NCI-H82 (cell line): ENCODE measurements at regions not wholly inside any gene's neighbourhood (a gene's known extent, or its start where the extent isn't known, plus 50 kb on each side); places are given as distances from the start of the nearest gene placed in this dataset.
A peak's percentile ranks its signal among the peaks of the same experiment; 100 is the strongest.
"Not testable (repeated sequence)": the region's sequence is repeated elsewhere in the genome, so short reads cannot be mapped to it uniquely, and the experiment has no call there.

Source experiments
- DNase-seq: peaks from one replicate; lab custom pipeline; 2025; lab: John Stamatoyannopoulos, UW

- DNase-seq = no peak
Observed at GRCh38 chr5:127216143-127216542, 74.5 kb upstream of the MEGF10 start.

- DNase-seq = no peak
Observed at GRCh38 chr5:127216898-127217675, 73.5 kb upstream of the MEGF10 start.

GRCh38 chr5:127221936-127222335 is 68.7 kb upstream of the MEGF10 start:
- not testable (repeated sequence) for DNase-seq

- not testable (repeated sequence) for DNase-seq
Observed at GRCh38 chr5:127222571-127223156, 67.9 kb upstream of the MEGF10 start.

GRCh38 chr5:127223256-127223974 is 67.2 kb upstream of the MEGF10 start:
- DNase-seq = no peak

- no peak for DNase-seq
Observed at GRCh38 chr5:127227881-127228280, 62.7 kb upstream of the MEGF10 start.

GRCh38 chr5:127228540-127229184 is 61.9 kb upstream of the MEGF10 start:
- DNase-seq = peak; percentile 11

GRCh38 chr5:127229185-127229889 is 61.3 kb upstream of the MEGF10 start:
- no peak for DNase-seq

- DNase-seq = peak; percentile 25
Observed at GRCh38 chr5:127231118-127231517, 59.5 kb upstream of the MEGF10 start.

GRCh38 chr5:127233590-127233989 is 57.0 kb upstream of the MEGF10 start:
- no peak for DNase-seq

GRCh38 chr5:127235136-127235535 is 55.5 kb upstream of the MEGF10 start:
- DNase-seq = no peak

- DNase-seq = no peak
Observed at GRCh38 chr5:127236254-127236653, 54.3 kb upstream of the MEGF10 start.
